Astrocyte of the cerebellum (primary cell): ENCODE measurements at regions not wholly inside any gene's neighbourhood (a gene's known extent, or its start where the extent isn't known, plus 50 kb on each side); places are given as distances from the start of the nearest gene placed in this dataset.

ENCODE experiments used
- DNase-seq: peaks from one replicate; pipeline ENCODE4 v3.0.0-alpha.2; 2011; ENCODE audit warnings: low read depth
- H3K4me3 ChIP-seq: 2 replicates; pipeline ENCODE4 v1.5.1; 2011; ENCODE audit warnings: mild to moderate bottlenecking, low read depth, low read length, moderate library complexity
- in situ Hi-C: cut with HindIII; loops from 2 replicates; pipeline ENCODE4 v1.10.0; 2017; ENCODE audit warnings: low sequenced_read_pairs
- TF ChIP-seq, protein P1 (sequence below): IDR thresholded peaks from 2 replicates; pipeline ENCODE4 v1.5.1; 2012; ENCODE audit warnings: low read length, low read depth, moderate library complexity, mild to moderate bottlenecking; ENCODE audit errors: missing control alignments

GRCh38 chr4:98720871-98721480 is 62.6 kb upstream of the TSPAN5 start:
- in situ Hi-C loops, result no loop called here

GRCh38 chr4:98716796-98717195 is 58.4 kb upstream of the TSPAN5 start:
- H3K4me3 ChIP-seq, result no peak overlapping the region
- TF ChIP-seq, protein P1, sequence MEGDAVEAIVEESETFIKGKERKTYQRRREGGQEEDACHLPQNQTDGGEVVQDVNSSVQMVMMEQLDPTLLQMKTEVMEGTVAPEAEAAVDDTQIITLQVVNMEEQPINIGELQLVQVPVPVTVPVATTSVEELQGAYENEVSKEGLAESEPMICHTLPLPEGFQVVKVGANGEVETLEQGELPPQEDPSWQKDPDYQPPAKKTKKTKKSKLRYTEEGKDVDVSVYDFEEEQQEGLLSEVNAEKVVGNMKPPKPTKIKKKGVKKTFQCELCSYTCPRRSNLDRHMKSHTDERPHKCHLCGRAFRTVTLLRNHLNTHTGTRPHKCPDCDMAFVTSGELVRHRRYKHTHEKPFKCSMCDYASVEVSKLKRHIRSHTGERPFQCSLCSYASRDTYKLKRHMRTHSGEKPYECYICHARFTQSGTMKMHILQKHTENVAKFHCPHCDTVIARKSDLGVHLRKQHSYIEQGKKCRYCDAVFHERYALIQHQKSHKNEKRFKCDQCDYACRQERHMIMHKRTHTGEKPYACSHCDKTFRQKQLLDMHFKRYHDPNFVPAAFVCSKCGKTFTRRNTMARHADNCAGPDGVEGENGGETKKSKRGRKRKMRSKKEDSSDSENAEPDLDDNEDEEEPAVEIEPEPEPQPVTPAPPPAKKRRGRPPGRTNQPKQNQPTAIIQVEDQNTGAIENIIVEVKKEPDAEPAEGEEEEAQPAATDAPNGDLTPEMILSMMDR, result no peak
- DNase-seq, result no peak
- in situ Hi-C loops, result no loop called here

More at GRCh38 chr4:98720871-98721480, 62.6 kb upstream of the TSPAN5 start:
- TF ChIP-seq, protein P1, result no peak
- no peak for DNase-seq
- H3K4me3 ChIP-seq, result no peak overlapping the region

DNA sequence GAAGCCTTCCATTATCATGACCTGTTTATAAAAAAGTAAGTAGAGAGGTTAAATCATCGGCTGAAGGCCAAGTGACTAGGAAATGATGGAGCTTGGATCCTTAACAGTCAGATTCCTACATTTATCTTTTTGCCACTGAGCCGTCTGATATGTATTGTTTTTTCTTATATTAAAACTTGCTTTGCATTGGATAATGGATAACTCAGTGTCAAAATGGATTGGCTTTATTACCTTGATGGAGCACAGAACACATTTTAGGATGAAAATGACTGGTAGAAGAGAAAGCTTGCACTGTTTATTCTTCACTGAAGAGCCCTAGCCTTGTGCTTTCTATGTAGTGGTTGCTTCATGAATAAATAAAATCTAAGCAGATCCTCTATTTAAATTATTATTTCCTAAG is 54.2 kb upstream of the TSPAN5 start:
- no peak for DNase-seq
- H3K4me3 ChIP-seq, result no peak overlapping the region
- in situ Hi-C loops, result no loop called here
- TF ChIP-seq, protein P1, result no peak

DNA sequence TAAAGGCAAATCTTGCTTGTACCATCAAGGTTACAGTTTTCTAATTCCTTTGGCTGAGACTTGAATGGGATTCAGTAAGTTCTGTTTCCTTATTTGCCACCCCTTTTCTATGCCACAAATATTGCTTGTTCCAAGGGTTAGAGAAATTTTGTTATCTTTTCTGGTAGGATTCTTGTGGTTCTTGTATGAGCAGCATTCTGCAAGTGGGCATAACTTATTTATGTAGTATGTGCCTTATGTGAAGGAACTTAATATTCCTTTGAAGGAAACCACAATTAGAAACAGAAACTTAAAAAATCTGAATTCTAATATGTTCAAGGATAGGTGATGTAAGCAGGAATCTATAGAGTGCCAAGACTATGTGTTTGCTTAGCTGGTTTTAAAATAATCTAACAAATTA is 53.1 kb upstream of the TSPAN5 start:
- no peak for DNase-seq
- H3K4me3 ChIP-seq, result no peak overlapping the region
- TF ChIP-seq, protein P1, result no peak
- in situ Hi-C loops, result no loop called here

DNA sequence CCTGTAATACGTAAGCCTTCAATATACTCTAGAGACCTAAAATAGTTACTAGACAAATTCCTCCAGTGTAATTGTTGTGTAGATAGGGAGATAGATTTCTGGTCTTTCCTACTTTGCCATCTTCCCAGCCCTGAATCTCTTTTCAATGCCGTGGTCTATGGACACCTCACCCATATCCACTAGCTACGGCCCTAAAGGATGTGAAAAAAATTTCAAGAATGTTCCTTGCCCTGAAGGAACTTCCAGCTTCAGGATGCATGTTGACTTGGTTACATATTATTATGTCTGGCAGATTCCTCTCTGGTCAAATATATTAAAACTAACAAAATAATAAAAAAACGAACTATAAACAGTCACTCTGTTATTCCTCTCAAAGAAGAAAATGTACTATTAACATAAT is 52.4 kb upstream of the TSPAN5 start:
- in situ Hi-C loops, result no loop called here
- TF ChIP-seq, protein P1, result no peak
- no peak for DNase-seq
- no peak overlapping the region for H3K4me3 ChIP-seq
